SH-SY5Y (cell line): ENCODE measurements at regions not wholly inside any gene's neighbourhood (a gene's known extent, or its start where the extent isn't known, plus 50 kb on each side); places are given as distances from the start of the nearest gene placed in this dataset.

Source experiments
- GATA2 ChIP-seq: IDR thresholded peaks from 2 replicates; pipeline ENCODE4 v1.6.1; 2011; ENCODE audit warnings: mild to moderate bottlenecking, low read depth, low read length
- GATA3 ChIP-seq: IDR thresholded peaks from 2 replicates; pipeline ENCODE4 v1.6.1; 2011; ENCODE audit warnings: low read depth, mild to moderate bottlenecking, low read length, moderate library complexity

DNA sequence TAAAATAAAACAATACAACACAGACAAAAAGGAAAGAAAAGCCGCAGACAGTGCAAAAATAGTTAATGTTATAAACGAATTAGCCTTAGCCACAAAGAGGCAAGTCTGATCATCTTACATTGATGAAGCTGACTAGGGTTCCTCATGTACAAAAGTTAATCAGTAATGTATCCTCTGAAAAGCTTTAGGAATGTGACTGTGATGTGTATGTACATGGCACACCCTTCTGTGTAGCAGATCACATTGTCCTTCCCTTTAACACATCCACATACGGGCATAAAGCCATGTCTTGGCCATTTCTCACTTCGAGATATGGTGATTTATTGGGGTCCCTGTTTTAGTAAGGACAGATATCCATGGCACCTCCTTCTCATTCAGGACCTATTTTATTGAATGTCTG lies 1327.5 kb upstream of the CDH8 start:
- no peak for TF ChIP-seq GATA3
- no peak for TF ChIP-seq GATA2
